Astrocyte of the cerebellum (primary cell): ENCODE measurements at regions not wholly inside any gene's neighbourhood (a gene's known extent, or its start where the extent isn't known, plus 50 kb on each side); places are given as distances from the start of the nearest gene placed in this dataset.

Experiments used
- DNase-seq: peaks from one replicate; pipeline ENCODE4 v3.0.0-alpha.2; 2011; ENCODE audit warnings: low read depth
- H3K4me3 ChIP-seq: 2 replicates; pipeline ENCODE4 v1.5.1; 2011; ENCODE audit warnings: mild to moderate bottlenecking, low read depth, low read length, moderate library complexity
- in situ Hi-C: cut with HindIII; loops from 2 replicates; pipeline ENCODE4 v1.10.0; 2017; ENCODE audit warnings: low sequenced_read_pairs
- TF ChIP-seq, protein P1 (sequence below): IDR thresholded peaks from 2 replicates; pipeline ENCODE4 v1.5.1; 2012; ENCODE audit warnings: low read length, low read depth, moderate library complexity, mild to moderate bottlenecking; ENCODE audit errors: missing control alignments

DNA sequence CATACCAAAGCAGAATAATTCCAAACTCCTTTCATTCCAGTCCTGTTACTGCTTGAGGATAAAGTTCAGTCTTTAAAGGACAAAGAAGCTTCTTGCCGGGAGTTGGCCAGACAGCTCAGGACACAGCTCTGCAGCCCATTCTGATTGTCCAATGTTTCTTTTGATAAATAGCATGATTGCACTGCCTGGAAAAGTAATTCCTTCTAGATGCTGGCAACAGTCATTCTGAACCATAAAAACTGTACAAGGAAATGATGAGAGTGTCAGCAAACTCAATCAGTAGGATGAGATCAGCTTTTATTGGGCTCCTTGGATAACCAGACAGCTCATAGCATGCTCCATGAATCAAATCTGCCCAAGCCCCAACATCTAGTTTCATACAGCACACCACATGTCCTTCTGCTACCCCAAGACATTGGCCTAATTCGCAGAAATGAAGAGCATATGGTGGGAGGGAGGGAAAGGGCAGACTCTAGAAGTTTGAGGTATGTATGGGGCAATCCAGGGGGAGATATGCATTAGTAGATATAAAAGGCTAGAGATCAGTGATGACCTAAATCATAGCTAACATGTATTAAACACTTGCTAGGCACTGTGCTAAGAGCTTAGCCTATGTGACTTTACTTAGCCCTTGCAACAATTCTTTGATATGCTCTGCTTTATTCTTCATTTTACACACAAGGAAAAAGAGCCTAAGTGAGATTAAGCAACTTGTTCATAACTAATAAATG, 219.9 kb upstream of the NREP start:
- TF ChIP-seq, protein P1, sequence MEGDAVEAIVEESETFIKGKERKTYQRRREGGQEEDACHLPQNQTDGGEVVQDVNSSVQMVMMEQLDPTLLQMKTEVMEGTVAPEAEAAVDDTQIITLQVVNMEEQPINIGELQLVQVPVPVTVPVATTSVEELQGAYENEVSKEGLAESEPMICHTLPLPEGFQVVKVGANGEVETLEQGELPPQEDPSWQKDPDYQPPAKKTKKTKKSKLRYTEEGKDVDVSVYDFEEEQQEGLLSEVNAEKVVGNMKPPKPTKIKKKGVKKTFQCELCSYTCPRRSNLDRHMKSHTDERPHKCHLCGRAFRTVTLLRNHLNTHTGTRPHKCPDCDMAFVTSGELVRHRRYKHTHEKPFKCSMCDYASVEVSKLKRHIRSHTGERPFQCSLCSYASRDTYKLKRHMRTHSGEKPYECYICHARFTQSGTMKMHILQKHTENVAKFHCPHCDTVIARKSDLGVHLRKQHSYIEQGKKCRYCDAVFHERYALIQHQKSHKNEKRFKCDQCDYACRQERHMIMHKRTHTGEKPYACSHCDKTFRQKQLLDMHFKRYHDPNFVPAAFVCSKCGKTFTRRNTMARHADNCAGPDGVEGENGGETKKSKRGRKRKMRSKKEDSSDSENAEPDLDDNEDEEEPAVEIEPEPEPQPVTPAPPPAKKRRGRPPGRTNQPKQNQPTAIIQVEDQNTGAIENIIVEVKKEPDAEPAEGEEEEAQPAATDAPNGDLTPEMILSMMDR = no peak
- in situ Hi-C loops = no loop called here
- DNase-seq = no peak
- no peak overlapping the region for H3K4me3 ChIP-seq

DNA sequence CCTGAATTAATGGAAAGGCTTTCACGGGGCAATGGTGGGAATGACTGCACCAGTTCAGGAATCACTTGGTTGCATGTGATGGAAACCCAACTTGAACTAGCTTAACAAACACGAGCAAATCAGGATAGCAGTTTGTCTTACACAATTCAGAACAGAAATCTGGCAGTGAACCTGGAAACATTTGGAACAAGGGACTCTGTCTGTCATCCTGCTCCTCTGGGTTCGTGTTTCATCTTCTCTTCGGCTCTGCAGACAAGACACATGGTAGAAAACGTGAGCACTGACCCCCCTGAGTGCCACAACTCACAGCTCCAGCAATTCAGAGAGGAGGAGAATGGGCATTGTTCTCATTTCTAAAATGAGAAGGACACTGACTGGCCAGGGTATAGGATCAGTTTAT, 218.1 kb upstream of the NREP start:
- H3K4me3 ChIP-seq = no peak overlapping the region
- DNase-seq = no peak
- TF ChIP-seq, protein P1 = no peak
- in situ Hi-C loops = no loop called here

DNA sequence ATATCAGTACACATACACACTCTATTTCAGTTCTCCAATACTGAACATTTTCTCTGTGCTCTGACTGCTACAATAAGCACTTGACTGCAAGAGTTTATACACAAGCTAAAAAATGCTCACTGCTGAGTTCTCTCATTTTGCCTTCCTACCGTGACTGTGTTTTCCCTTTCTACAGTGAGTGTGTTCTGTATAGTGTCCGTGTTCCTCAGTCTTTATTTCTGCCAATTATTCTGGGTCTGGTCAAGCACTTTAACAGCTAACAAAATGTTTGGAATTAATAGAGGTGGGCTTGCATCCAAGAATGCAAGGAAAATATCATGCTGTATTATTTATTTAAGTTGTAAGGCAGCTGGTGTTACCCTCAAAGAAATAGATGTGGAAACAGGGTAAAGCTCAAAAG, 217.0 kb upstream of the NREP start:
- in situ Hi-C loops = no loop called here
- TF ChIP-seq, protein P1 = no peak
- peak; percentile 28 for DNase-seq
- H3K4me3 ChIP-seq = no peak overlapping the region

DNA sequence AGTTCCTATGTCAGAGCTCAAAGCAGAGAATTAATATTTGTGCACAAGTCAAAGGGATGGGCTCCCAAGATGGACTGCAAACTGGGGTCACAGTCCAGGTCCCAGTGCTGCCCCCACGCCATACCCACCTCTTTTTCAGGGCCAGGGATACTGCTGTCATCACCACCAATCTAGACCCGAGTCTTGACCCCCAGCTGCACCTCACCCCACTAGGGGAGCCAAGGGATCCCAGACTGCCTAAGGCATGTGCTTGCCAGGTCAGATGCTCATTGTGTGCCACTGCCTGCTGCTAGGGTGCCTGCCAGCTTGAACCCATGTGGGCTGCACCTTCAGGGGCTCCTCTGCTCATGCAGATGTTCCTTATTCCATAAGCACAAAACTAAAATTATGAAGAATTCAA, 215.6 kb upstream of the NREP start:
- in situ Hi-C loops = no loop called here
- DNase-seq = no peak
- H3K4me3 ChIP-seq = no peak overlapping the region
- TF ChIP-seq, protein P1 = no peak

DNA sequence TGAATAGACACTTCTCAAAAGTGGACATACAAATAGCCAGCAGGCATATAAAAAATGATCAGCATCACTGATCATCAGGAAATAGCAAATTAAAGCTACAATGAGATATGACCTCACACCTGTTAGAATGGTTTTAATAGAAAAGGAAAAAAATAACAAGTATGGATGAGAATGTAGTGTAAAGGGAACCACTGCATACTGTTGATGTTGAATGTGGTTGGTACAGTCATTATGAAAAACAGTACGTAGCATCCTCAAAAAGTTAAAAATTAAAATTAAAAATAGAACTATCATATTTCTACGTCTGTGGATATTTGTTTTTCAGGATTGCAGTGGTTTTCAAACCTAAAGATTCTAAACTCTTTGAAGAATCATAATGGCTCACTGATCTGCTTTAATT, 215.1 kb upstream of the NREP start:
- in situ Hi-C loops = no loop called here
- no peak overlapping the region for H3K4me3 ChIP-seq
- no peak for DNase-seq
- TF ChIP-seq, protein P1 = no peak

DNA sequence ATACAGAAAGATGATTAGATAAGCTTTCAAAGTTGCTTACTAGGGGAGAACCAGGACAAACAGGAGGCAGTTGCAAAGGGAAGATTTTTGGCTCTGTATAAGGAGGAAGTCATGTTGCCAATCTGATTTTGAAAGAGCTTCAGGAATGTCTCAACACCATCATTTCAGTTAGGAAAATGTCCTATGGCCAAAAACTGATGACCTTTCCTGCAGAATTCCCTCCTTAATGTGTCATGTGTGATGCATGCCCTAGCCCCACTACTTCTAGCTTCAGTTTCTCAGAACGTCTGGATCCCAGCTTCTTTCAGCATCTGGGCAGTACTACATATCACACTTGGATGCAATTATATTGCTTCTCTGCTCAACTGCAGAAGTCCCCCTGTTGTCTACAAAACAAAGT, 211.5 kb upstream of the NREP start:
- no peak for DNase-seq
- no peak overlapping the region for H3K4me3 ChIP-seq
- TF ChIP-seq, protein P1 = no peak
- in situ Hi-C loops = no loop called here

DNA sequence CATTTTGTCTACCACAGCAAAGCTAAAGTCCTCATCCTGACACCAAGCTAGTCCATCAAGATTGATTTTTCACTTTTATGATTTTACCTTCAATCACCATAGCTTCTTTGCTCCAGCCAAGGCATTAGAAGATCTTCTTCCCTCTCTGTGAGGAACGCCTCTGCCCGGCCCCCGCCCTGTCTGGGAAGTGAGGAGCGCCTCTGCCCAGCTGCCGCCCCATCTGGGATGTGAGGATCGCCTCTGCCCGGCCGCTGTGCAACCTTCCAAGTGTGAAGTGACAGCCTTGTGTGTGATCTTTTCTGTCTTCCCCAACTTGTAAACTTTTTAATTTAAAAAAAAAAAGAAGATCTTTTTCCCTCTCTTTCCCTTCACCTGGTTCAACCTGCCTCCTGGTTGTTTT, 210.5 kb upstream of the NREP start:
- in situ Hi-C loops = no loop called here
- TF ChIP-seq, protein P1 = no peak
- no peak for DNase-seq
- H3K4me3 ChIP-seq = no peak overlapping the region
